Esophagus squamous epithelium (tissue), 5 donors: ENCODE measurements at regions not wholly inside any gene's neighbourhood (a gene's known extent, or its start where the extent isn't known, plus 50 kb on each side); places are given as distances from the start of the nearest gene placed in this dataset.

Source experiments
- DNase-seq: peaks from one replicate; lab custom pipeline; 2025; lab: John Stamatoyannopoulos, UW
- H3K27ac ChIP-seq, 4 donors: fragments of 200-600 bp; sonication (generic); one replicate each; pipeline ENCODE4 v1.5.1; 2016 to 2019; ENCODE audit warnings: mild to moderate bottlenecking in 1 of 4
- H3K27me3 ChIP-seq, 4 donors: fragments of 200-600 bp; sonication (generic); 1 replicate in 3 of 4; 2 replicates in 1 of 4; pipeline versions ENCODE4 v1.5.1 to v1.6.0; 2017 to 2021; ENCODE audit warnings: antibody characterized with exemption in 1 of 4
- H3K36me3 ChIP-seq, 3 donors: fragments of 200-600 bp; sonication (generic); one replicate each; pipeline ENCODE4 v1.5.1; 2016 to 2019
- H3K4me1 ChIP-seq, 3 donors: fragments of 200-600 bp; sonication (generic); one replicate each; pipeline ENCODE4 v1.5.1; 2017 to 2019
- H3K4me3 ChIP-seq, 4 donors: fragments of 200-600 bp; sonication (generic); 1 replicate in 3 of 4; 2 replicates in 1 of 4; pipeline ENCODE4 v1.5.1; 2016 to 2019; ENCODE audit warnings: mild to moderate bottlenecking in 2 of 4, moderate library complexity in 1 of 4
- H3K9me3 ChIP-seq, 3 donors: fragments of 200-600 bp; sonication (generic); one replicate each; pipeline ENCODE4 v1.5.1; 2016 to 2019
- POLR2A ChIP-seq, 4 donors: fragments of 450-650 bp; IDR thresholded peaks; one replicate each; pipeline ENCODE4 v1.6.1; 2017; ENCODE audit warnings: antibody characterized with exemption in 4 of 4, mild to moderate bottlenecking in 4 of 4, moderate library complexity in 3 of 4
- WGBS, 2 donors: methylation state at CpG; one replicate each; pipeline ENCODE4 v1.1.5; 2018; 5-methylcytosine and 5-hydroxymethylcytosine counted together
- intact Hi-C: fragments of 100-400 bp; cut with DNase I; formaldehyde crosslinking; loops from one replicate; pipeline ENCODE4 v1.15.0; 2022
- TF ChIP-seq, protein P1 (sequence below), 6 experiments: fragments of 450-650 bp in 4 of 6; fragments of 200-600 bp in 2 of 6; sonication (generic) in 2 of 6; IDR thresholded peaks; one replicate each; pipeline ENCODE4 v1.5.1; 2016 to 2019; ENCODE audit warnings: antibody characterized with exemption in 6 of 6, mild to moderate bottlenecking in 4 of 6, moderate library complexity in 4 of 6
- donor health status: DM: yes; HTN: yes; CAD: no.

DNA sequence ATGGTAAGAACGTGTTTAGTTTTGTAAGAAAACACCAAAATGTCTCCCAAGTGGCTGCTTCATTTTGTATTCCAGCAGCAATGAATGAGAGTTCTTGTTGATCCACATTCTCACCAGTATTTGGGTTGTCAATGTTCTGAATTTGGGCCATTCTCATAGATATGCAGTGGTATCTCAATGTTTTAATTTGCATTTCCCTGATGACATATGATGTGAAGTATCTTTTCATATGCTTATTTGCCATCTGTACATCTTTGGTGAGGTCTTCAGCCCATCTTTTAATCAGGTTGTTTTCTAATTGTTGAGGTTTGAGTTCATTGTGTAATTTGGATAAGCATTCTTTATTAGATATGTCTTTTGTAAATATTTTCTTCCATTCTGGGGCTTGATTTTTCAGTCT lies 436.8 kb upstream of the IRAK1BP1 start:
- TF ChIP-seq POLR2A (IDR thresholded peaks at IDR 0.05), result no peak
- TF ChIP-seq, protein P1, sequence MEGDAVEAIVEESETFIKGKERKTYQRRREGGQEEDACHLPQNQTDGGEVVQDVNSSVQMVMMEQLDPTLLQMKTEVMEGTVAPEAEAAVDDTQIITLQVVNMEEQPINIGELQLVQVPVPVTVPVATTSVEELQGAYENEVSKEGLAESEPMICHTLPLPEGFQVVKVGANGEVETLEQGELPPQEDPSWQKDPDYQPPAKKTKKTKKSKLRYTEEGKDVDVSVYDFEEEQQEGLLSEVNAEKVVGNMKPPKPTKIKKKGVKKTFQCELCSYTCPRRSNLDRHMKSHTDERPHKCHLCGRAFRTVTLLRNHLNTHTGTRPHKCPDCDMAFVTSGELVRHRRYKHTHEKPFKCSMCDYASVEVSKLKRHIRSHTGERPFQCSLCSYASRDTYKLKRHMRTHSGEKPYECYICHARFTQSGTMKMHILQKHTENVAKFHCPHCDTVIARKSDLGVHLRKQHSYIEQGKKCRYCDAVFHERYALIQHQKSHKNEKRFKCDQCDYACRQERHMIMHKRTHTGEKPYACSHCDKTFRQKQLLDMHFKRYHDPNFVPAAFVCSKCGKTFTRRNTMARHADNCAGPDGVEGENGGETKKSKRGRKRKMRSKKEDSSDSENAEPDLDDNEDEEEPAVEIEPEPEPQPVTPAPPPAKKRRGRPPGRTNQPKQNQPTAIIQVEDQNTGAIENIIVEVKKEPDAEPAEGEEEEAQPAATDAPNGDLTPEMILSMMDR (IDR thresholded peaks at IDR 0.05), result no peak
- H3K27me3 ChIP-seq, result no peaks in the 10 kb centered on the region
- no peaks in the 10 kb centered on the region for H3K9me3 ChIP-seq
- no peaks in the 10 kb centered on the region for H3K36me3 ChIP-seq
- DNase-seq, result no peak
- WGBS, 2 donors, result 12 to 37% methylated on average over 1 of the region's 1 CpG
- intact Hi-C loops, result no loop called here
- no peak overlapping the region for H3K4me3 ChIP-seq
- no peak overlapping the region for H3K27ac ChIP-seq
- H3K4me1 ChIP-seq, result no peaks in the 10 kb centered on the region

DNA sequence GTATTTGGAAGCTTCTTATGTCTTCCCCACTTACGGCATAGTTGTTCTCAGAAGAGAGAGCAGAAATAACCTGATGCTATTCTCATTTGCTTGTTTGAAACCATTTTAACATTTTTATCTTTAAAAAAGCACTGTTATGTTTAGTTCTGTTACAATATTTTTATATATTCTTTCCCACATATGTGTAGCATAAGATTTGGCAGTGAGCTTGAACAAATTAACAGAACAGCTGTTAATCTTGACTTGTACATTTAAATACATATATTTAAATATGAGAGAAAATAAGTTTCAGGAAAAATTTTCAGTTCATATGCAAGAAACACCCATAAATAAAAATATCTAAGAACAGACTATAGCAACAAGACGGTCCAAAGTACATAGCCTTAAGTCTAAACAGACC lies 431.7 kb upstream of the IRAK1BP1 start:
- no peaks in the 10 kb centered on the region for H3K9me3 ChIP-seq
- no peak for DNase-seq
- 77 to 93% methylated on average over 2 of the region's 2 CpGs for WGBS, 2 donors
- H3K4me1 ChIP-seq, result no peaks in the 10 kb centered on the region
- intact Hi-C loops, result no loop called here
- H3K36me3 ChIP-seq, result no peaks in the 10 kb centered on the region
- H3K4me3 ChIP-seq, result no peak overlapping the region
- no peak overlapping the region for H3K27ac ChIP-seq
- TF ChIP-seq, protein P1 (IDR thresholded peaks at IDR 0.05), result no peak
- no peak for TF ChIP-seq POLR2A (IDR thresholded peaks at IDR 0.05)
- H3K27me3 ChIP-seq, result no peaks in the 10 kb centered on the region

DNA sequence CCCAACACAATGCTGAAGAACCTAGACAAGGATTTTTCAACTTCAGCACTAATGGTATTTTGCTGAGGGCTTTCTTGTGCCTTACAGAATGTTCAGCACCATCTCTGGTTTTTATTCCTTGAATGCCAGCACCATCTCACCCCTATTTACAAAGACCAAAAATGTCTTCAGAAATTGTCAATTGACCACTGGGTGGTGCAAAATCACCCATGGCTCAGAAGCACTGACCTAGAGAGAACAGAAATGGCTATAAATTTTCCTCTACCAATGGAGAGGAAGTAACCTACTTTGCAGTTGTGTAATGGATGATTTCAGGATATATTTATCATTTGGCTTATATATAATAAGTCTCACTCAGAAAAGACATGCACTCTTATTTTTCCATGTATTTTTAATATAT lies 431.0 kb upstream of the IRAK1BP1 start:
- H3K4me3 ChIP-seq, result no peak overlapping the region
- intact Hi-C loops, result no loop called here
- no peak overlapping the region for H3K27ac ChIP-seq
- no peaks in the 10 kb centered on the region for H3K9me3 ChIP-seq
- H3K27me3 ChIP-seq, result no peaks in the 10 kb centered on the region
- no peaks in the 10 kb centered on the region for H3K4me1 ChIP-seq
- TF ChIP-seq POLR2A (IDR thresholded peaks at IDR 0.05), result no peak
- TF ChIP-seq, protein P1 (IDR thresholded peaks at IDR 0.05), result no peak
- no peak for DNase-seq
- H3K36me3 ChIP-seq, result no peaks in the 10 kb centered on the region

DNA sequence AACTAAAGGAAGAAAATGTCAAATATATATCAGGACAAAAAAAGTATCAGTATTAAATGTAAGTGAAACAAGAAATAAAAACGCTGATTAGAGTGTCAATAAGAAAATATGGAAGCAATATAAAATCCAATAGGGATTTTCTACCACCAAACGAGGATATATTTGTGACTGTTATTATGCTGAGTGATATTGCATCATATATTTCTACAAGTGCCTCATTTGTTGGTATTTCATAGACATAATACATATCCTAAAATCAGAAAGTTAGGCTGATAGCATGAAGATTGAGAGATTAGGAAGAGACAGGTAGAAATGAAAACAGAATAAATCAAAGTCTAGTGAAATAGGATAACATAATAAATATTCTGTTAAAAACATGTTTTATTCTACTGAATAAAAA lies 429.2 kb upstream of the IRAK1BP1 start:
- H3K36me3 ChIP-seq, result no peaks in the 10 kb centered on the region
- no peak for DNase-seq
- H3K4me1 ChIP-seq, result no peaks in the 10 kb centered on the region
- WGBS, 2 donors, result 58 to 63% methylated on average over 2 of the region's 2 CpGs
- TF ChIP-seq POLR2A (IDR thresholded peaks at IDR 0.05), result no peak
- TF ChIP-seq, protein P1 (IDR thresholded peaks at IDR 0.05), result no peak
- H3K9me3 ChIP-seq, result no peaks in the 10 kb centered on the region
- H3K27ac ChIP-seq, result no peak overlapping the region
- no peak overlapping the region for H3K4me3 ChIP-seq
- intact Hi-C loops, result no loop called here
- H3K27me3 ChIP-seq, result no peaks in the 10 kb centered on the region

DNA sequence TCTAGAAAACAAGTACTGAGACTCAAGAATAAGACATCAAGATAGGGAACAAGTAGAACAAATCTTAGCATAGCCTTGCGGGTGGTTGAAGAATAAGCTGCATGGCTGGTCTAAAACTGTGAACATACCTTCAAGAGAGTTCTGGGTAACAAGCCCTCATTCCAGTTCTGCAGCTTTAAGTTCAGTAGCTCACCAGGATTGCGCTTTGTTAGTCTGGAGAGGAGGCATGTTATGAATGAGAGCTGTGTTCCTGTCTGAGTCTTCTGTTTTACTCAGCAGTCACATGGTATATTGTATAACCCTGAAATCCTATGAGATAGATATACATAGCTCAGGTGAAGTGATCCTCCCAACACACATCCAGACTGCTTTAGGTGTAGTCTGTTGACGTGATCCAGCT lies 406.6 kb upstream of the IRAK1BP1 start:
- Histone ChIP-seq H3K27me3 (no peaks in the 10 kb centered on the region), H3K9me3 (no peaks in the 10 kb centered on the region), H3K36me3 (no peaks in the 10 kb centered on the region), H3K4me1 (no peaks in the 10 kb centered on the region), H3K4me3 (no peak overlapping the region), H3K27ac (no peak overlapping the region)
- 51 to 79% methylated on average over 3 of the region's 3 CpGs for WGBS, 2 donors
- no peak for DNase-seq
- TF ChIP-seq, protein P1 (IDR thresholded peaks at IDR 0.05), result no peak
- no peak for TF ChIP-seq POLR2A (IDR thresholded peaks at IDR 0.05)
- intact Hi-C loops, result no loop called here
